Stimulated activated CD8-positive, alpha-beta memory T cell treated with anti-CD3 and anti-CD28 coated beads, Interleukin-7, amount 100 ng/mL, for 48 hours (primary cell): ENCODE measurements at regions not wholly inside any gene's neighbourhood (a gene's known extent, or its start where the extent isn't known, plus 50 kb on each side); places are given as distances from the start of the nearest gene placed in this dataset.
A peak's percentile ranks its signal among the peaks of the same experiment; 100 is the strongest.

Experiments
- DNase-seq, 2 donors: peaks; one replicate each; pipeline ENCODE4 v3.0.0-alpha.2; 2020; ENCODE audit warnings: low read depth in 1 of 2; ENCODE audit errors: extremely low read depth in 1 of 2

DNA sequence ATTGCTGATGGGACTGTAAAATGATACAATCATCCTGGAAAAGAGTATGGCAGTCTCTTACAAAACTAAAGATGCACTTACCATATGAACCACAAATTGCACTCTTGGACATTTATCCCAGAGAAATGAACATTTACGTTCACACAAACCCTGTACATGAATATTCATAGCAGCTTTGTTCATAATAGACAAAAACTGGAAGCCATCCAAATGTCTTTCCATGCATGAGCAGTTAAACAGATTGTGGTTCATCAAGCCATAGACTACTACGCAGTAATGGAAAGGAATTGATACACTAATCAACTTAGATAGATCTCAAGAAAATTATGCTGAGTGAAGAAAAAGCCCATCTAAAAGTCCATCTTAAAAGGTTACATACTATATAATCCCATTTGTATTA lies 156.1 kb upstream of the SLC39A10 start:
- DNase-seq = no peak

DNA sequence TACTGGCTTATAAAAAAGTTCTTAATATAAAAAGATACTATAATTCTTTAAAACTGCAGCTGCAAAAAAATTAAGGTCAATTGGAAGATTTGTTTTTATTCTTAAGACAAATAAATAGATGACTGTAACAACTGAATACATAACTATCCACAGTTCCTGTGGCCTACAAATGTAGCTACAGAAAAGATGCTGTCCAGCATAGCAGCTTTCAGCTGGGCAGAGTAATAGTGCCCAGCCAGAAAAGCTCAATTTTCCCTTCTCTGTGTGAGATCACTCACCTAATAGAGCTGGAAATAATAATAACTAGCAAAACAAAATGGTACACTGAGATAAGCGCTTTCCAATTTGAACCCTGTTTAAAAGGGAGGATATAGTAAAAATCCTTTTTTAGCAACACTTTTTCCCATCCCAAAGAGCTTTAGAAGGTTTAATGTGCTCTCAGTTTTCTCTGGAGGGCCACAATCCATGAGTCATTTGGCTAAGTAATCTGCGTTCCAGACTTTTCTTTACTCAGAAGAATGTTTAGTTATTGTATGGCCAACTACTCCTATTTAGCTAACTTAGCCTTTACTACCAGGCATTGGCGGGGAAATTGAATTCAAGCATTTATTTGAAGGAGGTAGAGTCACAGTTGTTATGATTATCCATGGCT lies 158.1 kb upstream of the SLC39A10 start:
- no peak for DNase-seq

DNA sequence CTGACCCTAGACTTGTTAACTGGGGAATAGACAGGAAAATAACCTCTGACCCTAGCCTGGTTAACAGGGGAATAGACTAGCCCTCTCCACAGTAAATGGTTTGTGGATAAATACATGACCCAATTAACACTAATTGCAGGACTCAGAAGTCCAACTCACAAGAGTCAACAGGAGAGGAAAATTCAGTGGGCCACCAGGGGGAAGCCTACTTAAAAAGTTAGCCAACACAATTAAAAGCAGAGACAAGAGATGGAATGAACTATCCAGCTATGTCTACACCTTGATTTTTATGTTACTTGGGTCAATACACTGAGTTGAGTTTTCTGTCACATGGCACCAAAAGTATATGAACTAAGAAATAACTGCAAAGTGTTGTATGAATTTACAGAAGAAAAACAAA lies 158.8 kb upstream of the SLC39A10 start:
- peak in 1 of 2 donors; percentile 36 for DNase-seq

DNA sequence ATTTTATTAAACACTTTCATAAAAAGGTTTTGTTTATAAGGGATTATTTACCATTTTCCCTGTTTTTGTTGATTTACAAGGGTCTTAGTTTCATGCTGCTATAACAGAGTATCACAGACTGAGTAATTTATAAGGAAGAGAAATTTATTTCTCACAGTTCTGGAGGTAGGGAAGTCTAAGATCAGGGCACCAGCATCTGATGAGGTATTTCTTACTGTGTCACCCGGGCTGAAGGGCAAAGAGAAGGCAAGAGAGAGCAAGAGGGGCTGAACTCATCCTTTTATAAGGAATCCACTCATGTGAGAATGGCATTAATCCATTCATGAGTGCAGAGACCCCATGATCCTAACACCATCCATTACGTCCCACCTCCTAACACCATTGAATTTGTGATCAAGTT lies 160.0 kb upstream of the SLC39A10 start:
- DNase-seq = no peak

DNA sequence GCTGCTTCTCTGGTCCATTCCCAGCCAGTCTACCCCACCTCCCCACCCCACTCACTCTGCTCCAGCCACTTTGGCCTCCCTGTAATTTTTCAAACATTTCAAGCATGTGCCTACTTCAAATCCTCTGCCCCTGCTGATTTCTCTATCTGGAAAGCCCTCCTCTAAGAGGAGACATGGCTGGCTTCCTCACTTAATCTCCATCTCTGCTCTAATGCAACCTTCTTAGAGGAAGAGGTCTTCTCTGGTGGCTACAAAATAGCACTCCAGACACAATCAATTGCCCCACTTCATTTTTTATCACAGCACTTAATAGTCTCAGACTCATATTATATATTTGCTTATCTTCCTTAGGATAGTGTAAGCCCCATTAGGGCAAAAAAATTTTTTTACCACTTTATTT lies 161.1 kb upstream of the SLC39A10 start:
- no peak for DNase-seq

DNA sequence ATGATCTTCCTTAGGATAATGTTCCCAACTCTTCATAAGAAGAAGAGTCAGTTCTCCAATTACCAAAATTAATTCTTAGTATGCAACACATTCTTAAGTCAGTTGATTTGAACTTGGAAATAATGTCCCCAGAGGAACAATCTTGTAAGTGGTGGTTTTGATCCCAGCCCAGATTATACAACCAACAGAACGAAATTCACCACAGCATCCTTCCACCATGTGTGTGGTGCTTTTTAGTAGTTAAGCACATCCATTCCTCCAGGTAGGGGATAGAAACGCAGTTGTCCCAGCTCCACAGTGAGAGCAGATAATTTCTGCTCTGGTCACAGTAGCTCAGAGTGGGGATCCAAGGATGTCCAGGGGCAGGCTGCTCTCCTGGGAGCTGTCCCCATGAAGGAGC lies 161.7 kb upstream of the SLC39A10 start:
- DNase-seq = no peak

DNA sequence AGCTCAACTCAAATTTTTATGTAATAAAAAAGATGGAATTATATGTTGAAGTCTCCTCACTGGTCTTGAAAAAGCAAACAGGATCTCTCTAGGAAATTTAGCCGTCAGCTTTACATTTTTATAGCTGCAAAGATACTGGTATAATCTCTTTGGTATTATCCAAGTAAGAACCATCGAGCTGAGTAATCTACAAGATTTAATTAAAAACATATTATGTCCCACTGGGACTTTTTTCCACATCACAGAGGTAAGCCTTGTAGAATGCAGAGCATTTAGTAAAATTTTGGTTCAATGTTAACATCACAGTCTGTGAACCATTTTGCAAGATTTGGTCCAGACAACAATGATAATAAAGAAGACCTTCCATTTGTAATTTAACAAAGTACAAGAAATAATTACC lies 162.6 kb upstream of the SLC39A10 start:
- DNase-seq = no peak

DNA sequence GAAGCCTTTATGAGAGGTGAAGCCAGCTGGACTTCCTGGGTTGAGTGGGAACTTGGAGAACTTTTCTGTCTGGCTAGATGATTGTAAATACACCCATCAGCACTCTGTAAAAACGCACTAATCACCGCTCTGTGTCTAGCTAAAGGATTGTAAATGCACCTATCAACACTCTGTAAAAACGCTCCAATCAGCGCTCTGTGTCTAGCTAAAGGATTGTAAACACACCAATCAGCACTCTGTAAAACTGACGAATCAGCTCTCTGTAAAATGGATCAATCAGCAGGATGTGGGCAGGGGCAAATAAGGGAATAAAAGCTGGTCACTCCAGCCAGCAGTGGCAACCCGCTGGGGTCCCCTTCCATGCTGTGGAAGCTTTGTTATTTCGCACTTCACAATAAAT lies 163.6 kb upstream of the SLC39A10 start:
- no peak for DNase-seq

DNA sequence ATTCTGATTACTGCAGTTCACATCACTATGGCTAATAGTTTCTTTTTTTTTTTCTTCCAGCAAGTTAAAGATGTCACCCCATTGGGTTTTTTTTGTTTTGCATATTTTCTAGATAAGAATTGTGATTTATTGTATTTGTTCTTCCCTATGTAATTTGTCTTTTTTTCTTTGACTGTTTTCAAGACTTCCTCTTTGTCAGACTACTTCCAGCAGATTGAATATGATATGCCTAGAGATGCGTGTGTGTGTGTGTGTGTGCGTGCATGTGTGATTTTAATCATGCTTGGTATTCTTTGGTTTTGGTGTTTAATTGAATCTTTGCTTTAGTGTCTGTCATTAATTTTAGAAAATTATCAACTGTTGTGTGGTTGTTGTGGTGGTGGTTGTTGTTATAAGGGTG lies 166.7 kb upstream of the SLC39A10 start:
- no peak for DNase-seq

DNA sequence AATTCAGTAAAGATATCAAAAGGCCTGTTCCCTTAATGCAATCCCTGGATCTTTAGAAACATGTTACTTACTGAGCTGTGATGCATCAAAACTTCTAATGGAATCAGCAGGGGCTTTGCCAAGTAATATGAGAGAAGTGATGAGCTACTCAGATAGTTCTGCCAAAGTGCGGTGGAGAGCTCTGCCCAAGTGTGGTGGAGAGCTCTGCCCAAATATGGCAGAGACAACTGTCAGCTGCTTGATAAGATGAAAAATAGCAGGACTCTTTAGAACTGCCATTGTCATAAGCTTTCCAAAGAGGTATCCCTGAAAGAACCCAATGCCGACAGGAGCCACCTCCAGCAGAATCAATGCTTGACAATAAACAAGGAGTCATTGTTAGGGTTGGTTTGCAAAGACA lies 167.9 kb upstream of the SLC39A10 start:
- DNase-seq = no peak

DNA sequence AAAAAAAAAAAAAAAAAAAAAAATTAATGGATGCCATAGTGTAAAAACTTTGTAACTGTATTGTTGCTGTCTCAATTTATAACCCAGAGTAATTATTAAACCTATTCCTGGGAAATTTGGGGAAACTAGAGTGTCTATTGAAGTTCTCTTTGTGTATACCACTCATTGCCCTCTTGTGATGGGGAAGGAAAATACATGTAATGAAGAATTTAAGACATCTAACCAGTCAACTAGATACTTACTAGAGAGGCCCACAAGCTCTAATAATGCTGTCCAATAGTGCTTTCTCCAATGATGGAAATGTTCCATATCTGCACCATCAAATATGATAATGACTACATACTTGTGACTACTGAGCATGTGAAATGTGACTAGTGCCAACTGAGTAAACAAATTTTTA lies 168.5 kb upstream of the SLC39A10 start:
- no peak for DNase-seq

DNA sequence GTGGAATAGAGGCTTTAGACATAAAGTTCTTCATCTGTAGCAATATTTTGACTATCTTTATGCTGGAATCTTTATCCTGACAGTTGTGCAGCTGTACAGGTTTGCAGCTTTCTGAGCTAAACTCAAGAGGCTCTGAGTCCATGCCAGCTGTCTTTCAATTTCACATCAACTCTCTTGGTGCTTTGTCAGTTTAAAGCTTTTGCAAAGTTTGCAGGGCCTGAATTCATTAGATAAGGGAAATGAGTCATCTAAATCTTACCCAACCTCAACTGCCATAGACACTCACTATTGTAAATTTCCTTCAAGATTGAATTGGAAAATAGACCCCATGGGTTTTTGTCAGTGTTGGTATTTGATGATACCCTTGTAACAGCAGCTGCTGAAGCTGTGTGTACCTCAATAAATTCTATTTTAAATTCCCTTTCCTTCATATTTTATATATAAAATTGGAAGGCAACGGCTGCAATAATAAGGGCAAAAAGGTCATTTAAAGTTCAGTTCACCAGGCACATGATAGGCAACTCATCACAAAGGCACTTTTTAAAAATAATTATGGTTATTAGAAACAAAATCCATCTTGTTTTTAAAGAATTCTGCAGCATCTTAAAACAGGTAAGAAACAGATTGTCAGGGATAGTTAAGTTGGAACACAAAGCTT lies 169.9 kb upstream of the SLC39A10 start:
- DNase-seq = no peak

DNA sequence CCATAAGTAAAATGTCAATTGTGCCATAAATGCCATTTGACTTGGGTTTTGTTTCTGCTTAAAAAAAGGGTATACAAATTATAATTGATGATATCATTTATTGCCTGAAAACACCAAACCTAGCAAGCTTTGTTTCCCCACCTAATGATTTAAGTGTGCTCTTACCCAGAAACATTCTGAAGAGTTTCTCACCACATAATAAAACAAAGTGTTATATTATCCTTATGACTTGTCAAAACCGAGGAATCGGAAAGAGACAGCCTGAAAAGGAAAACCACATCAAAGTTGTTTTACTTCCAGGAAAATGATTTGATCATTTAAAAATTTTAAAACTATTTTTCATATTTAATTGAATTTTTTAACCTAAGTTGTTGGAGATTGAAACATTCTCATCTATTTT lies 170.5 kb upstream of the SLC39A10 start:
- DNase-seq = no peak

DNA sequence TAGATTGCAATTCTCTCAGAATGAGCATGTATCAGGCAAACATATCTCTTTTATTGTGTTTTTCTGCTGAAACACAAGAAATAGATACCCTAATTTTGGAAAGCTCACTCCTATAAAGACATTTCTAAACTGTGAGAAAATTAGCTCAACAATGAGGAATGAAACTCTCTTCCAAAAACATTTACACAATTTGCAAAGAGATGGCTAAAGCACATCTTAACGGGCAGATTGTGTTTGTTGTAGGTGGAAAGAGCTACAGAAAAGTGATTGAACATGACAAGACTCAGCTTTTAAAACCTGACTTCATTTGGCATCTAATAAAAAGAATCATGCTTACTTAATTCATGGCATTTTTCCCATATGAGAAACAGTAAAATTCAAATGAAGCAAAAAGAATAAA lies 175.0 kb upstream of the SLC39A10 start:
- DNase-seq = no peak

DNA sequence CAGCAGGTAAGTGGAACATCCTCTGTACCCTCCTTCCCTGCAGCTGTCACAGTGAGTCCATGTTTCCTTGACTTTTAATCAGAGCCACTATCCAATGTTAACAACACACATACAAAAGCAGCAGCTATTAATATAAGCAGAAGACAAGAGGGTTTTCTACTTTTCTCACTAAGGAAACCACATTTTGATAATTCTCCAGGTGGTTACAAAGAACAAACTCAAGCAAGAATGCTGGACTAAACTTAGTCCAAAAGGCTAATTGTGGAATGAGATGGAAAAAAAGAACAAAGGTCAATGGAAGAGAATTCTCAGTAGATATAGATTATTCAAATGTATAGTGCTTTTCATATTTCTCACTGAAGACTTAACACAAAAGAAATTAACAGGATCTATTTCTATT lies 176.9 kb upstream of the SLC39A10 start:
- DNase-seq = no peak

DNA sequence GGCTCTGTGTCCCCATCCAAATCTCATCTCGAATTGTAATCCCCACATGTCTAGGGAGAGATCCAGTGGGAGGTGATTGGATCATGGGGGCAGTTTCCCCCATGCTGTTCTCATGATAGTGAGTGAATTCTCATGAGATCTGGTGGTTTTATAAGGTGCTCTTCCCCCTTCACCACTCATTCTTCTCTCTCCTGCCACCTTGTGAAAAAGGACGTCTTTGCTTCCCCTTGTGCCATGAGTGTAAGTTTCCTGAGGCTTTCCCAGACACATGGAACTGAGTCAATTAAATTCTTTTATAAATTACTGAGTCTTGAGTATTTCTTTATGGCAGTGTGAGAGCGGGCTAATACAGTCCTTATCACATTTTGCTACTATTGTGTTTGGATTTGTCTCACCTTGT lies 177.6 kb upstream of the SLC39A10 start:
- no peak for DNase-seq

DNA sequence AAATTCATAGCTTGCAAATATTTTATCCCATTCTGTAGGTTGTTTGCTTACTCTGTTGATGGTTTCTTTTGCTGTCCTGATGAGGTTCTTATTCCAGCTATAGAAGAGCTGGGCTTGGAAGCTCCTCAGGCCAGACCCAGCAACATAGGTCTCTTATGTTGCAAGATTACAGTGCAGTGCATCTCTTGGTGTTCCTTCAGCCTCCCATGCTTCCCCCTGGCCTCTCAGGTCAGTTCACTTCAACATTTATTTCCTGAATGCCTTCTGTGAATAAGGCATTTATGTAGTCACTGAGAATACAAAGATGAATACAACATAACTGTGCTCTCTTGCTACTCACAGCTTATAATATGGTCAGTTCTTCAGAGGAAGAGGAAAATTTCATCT lies 179.0 kb upstream of the SLC39A10 start:
- DNase-seq = no peak

DNA sequence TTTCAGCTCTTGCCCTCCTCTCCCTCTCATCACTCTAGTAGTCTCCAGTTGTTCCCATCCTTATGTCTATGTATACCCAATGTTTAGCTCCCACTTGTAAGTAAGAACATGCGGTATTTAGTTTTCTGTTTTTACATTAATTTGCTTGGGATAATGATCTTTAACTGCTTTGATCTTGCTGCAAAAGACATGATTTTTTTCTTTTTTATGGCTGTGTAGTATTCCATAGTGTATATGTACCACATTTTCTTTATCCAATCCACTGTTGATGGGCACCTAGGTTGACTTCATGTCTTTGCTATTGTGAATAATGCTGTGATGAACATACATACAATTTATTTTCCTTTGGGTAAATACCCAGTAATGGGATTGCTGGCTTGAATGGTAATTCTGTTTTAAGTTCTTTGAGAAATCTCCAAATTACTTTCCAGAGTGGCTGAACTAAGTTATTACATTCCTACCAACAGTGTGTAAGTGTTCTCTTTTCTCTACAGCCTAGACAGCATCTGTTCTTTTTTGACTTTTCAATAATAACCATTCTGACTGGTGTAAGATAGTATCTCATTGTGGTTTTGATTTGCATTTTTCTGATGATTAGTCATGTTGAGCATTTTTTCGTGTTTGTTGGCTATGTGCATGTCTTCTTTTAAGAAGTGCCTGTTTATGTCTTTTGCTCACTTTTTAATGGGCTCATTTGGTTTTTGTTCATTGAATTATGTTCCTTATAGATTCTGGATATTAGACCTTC lies 179.6 kb upstream of the SLC39A10 start:
- no peak for DNase-seq

DNA sequence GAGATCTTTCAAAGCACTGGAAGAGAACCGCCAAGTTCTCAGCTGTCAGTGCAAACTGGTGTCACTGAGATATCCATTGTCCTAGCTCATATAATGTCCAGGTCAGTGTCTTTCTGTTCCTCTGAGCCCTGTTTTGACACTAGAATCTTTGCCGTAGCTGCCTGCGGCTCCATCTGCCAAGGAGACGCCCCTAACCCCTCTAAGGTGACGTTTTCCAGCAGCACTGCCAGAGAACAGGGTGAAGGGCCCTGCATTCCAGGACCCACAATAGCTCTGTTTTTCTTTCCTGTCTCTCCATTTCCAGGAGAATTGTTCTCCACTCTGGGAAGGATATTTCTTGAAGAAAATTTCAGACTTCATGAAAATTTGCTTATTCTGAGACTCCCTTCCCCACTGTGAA lies 181.7 kb upstream of the SLC39A10 start:
- DNase-seq = no peak

DNA sequence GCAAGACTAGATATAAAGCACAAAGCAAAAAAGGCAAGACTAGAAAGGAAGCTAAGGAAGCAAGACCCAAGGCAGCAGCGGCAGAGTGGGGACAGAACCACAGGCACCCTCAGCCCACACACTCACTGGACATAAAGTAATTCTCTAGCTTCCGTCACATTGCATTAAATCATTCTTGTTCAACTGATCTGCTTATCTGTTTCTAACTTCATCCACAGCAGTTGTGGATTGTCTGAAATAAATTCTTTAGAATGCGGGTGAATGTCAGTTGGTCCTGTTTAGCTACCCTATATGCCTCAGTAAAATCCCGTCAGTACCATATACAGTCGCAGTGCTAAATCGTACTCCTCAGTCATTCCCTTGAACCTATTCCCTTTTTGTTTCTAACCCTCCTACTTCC lies 183.2 kb upstream of the SLC39A10 start:
- no peak for DNase-seq

DNA sequence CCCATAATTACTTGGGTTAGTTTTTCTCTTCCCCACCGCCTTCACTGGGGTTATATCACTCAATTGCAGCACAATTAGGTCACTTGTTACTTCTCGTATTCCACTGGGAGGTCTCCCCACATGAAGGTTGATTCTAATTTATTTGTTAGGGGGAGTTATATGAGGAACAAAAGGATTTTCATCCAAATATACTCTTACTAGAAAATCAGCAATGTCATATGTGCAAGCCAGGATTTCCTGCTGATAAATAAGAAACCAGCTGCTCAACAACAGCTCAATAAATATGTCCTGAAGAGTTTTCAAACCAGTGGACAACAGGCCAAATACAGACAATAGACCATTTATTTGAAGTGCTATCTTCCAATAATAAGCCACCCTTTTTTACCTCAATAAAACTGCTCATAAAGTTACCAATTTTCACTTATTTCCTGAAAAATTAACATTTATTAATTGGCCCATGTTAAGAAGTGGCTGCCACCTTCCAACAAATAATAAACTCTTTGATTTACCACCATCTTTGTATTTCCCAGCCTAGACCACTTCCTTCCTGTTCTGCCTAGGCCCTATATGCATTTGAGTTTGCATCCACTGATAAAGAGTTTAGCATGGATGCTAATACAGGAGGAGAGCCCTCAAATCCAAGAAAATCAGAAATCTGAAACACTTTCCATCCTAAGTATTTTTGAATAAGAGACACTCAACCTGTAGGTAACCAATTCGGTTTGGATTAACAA lies 184.4 kb upstream of the SLC39A10 start:
- DNase-seq = no peak

DNA sequence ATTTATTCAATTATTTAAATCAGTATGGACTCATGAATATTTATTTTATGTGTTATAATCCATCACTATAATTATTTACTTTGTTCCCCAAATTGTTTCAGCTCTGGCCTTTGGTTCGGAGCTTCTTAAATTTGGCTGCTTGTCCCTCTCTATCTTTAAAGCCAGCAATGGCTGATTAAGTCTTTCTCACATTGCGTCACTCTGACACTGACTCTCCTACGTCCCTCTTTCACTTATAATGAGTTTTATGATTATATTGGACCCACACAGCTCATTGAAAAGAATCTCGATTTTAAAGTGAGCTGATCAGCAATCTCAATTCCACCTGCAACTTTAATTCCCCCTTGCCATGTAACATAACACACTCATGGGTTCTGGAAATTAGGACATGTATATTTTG lies 185.2 kb upstream of the SLC39A10 start:
- no peak for DNase-seq
